SH-SY5Y (cell line): ENCODE measurements at regions not wholly inside any gene's neighbourhood (a gene's known extent, or its start where the extent isn't known, plus 50 kb on each side); places are given as distances from the start of the nearest gene placed in this dataset.

Experiments used
- GATA2 ChIP-seq: IDR thresholded peaks from 2 replicates; pipeline ENCODE4 v1.6.1; 2011; ENCODE audit warnings: mild to moderate bottlenecking, low read depth, low read length
- GATA3 ChIP-seq: IDR thresholded peaks from 2 replicates; pipeline ENCODE4 v1.6.1; 2011; ENCODE audit warnings: low read depth, mild to moderate bottlenecking, low read length, moderate library complexity

DNA sequence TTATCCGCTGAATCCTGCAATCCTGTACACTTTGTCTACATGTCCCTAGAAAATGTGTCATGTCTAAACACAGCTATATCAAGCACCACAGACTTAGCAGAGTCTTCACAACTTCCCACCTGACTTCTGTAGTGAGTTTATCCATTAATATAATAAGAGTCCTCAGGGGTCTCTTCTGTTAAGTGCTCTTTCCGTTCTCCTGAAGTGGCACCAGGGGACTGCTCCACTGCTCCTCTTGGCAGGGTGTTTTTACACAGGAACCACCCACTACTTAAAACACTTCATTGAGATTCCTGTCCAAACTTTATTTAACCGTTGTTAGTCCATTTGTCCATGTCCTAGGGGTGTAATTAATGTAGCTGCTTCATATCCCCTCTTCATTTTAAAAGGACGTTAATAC is 1000.4 kb downstream of the STPG2 start:
- TF ChIP-seq GATA2 (no peak), GATA3 (no peak)

DNA sequence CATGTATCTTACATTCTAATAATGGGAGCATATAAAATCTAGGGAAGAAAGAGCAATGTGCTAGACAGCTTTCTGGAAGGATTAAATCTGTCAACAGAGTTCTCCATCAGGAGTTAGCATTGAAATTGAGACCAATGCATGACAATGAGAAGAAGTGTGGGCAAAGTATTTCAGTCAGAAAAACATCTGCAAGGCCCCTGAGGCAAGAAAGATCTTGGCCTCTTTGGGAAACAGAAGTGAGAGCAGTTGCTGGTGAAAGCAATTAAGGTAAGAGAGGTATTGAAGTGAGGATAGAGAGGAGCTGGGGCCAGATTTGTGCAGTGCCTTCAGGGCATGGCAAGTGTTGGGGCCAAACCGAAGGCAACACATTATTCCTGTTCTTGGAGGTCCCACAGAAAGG is 999.1 kb downstream of the STPG2 start:
- TF ChIP-seq GATA2: no peak
- TF ChIP-seq GATA3: no peak

DNA sequence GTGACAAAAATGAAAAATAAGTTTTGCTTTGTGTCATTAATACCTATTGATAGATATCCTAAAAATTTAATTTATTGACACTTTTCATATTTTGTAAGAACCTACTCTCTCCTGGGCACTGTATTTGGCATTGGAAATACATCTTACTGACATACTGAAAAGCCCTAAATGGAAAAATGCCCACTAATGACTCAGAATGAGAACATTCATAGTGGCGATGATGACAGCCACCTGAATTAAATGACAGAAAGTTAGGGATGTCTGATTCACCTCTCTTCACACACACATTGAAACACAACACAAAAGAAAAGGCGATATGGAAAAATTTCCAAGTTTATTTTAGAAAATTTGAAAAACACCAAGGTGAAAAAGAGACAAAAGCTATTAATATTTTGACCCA is 992.3 kb downstream of the STPG2 start:
- no peak for TF ChIP-seq GATA2
- no peak for TF ChIP-seq GATA3

DNA sequence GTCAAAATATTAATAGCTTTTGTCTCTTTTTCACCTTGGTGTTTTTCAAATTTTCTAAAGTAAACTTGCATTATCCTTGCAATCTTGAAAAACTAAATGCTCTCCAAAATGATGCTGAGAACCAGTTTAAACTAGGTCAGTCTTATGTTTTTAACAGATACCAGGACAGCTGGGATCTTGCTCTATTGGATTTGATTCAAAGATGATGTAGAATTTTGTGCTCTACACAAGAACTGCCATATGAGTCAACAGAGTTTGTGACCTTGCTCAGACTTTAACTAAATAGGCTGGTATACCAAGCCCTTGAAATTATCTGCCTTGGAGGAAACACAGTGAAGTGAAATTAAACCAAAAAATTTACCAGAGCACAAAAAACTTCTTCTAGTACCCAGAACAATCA is 991.1 kb downstream of the STPG2 start:
- TF ChIP-seq GATA2: no peak
- TF ChIP-seq GATA3: no peak

DNA sequence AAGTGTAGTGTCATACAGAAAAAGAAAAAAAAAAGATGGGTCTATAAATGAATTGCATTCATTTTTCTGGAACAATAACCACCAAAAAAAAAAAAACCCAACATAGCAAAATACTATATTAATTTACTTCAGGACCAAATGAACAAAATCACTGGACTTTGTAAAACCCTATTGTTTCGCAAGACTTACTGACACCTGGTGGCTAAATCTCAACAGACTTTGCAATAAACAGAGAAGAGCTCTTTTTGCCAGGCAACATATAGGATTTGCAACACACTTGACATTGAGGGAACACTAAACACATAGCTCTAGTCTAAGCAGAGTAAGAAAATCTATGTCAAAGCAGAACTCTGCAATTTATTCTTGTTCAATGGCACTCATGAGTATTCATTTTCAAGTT is 990.2 kb downstream of the STPG2 start:
- TF ChIP-seq GATA2 (no peak), GATA3 (no peak)

DNA sequence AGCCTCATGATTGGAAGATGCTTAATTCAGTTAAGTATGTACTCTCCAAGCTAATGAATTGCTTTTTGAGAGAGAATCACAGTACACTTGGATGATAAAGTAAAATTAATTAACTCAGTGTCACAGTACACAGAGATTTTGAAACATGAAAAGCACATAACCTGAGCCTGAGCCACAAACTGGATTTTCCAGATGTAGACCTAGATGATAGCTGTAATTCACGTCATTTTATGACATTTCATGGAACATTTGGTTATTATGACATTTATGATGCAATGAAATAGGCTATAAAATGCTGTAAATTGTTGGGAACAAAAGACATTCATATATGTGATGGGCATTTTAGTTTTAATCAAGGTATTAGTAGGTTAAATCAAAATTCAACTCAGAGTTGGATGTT is 983.7 kb downstream of the STPG2 start:
- TF ChIP-seq GATA2 (no peak), GATA3 (no peak)

DNA sequence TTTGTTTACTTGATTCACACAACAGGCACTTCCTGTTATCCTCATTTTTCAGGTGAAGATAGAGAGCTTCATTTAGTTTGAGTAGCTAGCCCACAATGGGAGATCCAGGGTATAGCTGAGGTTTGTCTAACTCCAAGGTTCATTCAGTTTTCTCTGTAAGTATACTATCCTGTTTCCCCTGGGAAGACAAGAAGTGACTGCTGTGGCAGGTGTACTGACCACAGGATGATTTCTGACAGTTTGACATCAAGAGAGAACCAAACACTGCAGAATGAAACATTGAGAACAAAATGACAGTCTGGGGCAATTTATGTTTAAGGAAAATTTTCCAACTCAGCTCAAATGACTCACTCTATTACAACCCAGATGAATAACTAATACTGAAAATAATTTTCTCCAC is 958.0 kb downstream of the STPG2 start:
- TF ChIP-seq GATA3: no peak
- no peak for TF ChIP-seq GATA2

DNA sequence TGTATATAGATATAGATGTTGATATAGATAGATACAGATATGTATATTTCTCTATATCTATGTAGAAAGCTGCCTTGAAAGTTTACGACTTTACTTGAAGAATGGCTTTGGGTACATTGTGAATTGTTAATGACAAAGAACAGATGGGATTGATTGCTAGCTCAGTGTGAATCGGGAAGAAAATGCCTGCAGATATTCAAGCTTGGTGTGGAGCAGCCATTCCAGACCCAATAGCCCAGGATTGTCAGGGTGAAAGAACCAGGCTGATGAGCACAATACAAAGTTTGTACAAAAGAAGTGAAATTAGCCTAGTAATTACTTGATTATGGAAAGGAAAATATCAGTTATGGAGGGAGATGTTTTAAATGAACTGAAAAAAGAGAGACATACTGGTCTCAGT is 946.2 kb downstream of the STPG2 start:
- TF ChIP-seq GATA3 (no peak), GATA2 (no peak)

DNA sequence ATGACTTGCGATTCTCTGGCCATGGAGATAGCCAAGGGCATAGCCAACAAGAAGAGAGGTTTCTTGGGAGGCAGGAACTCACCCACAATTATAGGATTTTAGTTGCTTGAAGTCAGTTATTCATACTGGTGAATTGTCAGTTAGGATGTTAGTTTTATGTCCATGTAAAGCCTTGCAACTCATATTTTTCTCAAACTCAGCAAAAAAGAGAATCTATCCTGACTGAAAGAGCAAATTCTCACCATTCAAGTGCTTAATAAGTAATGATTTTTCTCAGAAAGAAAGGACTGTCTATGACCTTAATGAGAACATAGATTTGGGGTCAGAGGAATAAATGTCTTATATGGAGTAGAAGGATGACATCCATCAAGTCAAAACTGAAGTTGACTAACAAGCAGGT is 934.5 kb downstream of the STPG2 start:
- TF ChIP-seq GATA3 (no peak), GATA2 (no peak)

DNA sequence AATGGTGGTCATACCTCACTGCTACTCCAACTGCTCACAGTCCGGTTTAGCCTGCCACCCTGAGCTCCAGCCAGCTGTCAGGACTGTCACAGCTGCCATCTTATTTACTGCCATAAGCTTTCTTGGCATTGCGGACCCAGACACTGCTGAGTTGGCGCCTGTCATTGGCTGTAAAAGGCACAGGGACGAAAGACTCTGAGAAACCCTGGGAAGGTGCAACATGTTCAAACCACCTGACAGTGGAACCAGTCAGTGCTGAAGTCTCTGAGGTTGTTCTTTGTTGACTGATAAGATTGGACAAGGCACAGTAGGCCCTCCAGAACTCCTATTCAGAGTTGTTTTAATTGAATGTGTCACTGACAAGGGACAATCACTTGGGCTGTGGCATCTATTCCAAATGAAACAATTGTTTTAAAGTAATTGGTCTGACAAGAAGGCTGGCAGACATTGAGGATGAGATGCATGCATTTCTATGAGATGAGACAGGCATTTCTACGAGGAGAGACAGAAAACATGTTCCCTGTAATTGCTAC is 927.8 kb downstream of the STPG2 start:
- TF ChIP-seq GATA2 (no peak), GATA3 (no peak)

DNA sequence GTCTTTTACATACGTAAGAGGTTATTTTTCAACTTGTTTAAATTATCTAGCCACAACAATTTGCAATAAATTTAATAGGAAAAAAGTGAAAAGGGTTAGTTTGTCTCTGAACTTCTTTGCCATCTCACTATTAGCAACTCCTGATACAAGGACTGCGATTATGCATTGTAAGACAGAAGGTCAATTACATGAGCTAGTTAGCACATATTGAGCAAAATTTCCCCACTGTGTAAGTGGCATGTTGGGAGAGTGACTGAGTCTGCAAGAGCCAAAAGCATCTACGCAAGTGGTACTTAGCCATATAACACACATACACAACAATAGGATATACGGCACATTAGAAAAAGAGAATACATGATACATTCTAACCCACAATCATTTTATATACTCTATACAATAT is 927.2 kb downstream of the STPG2 start:
- TF ChIP-seq GATA3: no peak
- TF ChIP-seq GATA2: no peak

DNA sequence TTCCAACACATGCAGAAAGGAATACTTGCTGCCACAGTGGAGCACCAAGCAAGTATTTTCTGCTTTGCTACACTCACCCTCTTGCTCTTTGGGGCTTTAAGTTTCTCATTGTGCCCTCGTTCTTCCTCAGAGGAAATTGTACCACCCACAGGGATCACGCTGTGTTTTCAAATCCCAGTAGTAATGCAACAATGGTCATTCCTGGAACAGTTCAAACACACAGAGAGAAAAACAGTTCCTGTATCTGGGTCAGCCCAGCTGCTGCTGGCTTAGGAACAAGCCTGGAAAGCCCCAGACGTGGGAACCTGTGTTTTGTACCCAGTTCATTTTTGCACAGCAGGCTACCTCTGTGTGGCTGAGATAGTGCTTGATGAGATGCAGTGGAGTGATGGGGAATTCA is 907.8 kb downstream of the STPG2 start:
- TF ChIP-seq GATA2 (no peak), GATA3 (no peak)

DNA sequence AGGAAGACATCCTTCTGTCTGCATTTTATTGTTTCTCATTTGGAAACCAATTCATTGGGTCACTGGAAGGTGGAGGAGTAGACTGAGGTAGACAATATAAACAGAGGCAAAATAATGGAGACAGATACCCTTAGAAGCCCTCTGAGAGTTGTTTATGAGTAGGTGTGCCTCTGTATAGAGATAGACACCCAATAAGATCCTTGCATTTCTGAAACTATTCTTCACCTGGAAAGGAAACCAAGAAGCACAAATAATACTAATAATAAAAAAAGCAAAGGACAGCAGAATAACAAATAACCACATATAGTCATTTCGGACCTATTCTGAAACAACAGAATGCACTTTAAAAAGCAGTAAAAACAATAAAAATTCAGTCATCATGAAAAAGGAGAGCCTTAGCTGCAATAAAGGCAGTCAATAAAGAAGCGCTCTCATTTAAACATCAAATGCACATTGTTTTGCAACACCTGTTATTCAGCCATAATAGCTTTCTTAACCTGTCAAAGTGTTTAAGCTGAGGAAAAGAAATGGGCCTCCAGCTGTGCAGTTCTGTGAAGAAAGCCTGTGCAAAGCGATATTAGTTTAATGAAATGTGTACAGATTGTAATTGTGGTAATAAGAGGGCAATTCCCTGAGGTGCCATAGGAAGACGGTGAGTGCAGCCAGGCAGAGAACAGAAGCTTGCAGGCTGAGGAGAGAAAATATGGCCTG is 904.2 kb downstream of the STPG2 start:
- TF ChIP-seq GATA3 (no peak), GATA2 (no peak)

DNA sequence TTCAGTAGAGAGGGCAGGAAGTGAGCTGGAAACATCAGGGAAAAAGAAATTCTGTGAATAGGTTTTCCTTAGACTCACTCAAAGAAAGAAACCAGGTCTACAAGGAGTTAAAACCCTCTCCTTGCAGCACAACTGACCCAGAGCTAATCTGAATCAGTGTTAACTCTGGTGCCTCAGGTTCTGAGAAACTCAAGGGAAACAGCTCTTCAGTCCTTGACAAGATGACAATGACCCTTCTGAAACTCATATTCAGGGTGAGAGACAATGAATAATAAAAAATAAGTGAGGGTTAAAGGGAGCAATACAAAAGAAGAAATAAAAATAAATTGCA is 903.6 kb downstream of the STPG2 start:
- TF ChIP-seq GATA3: no peak
- no peak for TF ChIP-seq GATA2

DNA sequence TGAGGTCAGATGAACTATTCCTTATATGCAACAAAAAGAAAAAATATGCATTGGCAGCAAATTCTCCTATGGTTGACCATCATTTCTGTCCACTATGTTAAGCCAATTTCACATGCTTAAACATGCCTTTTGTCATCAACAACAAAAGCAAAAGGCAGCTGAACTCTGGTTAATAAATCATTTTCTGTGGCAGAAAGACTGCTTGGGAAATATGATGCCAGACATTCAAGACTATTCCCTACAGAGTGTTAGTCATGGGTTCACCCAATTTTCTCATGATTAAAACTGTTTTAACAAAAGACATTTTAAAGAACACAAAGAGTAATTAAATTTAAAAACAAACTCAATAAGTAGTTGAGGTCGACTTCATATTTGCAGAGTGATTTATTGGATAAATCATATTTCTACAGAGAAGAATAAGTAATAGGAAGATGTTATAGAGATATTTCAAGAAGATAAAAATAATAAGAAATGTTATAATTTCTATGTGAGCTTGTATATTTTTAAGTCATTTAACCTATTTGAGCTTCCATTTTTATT is 890.6 kb downstream of the STPG2 start:
- TF ChIP-seq GATA2: no peak
- TF ChIP-seq GATA3: no peak
